ENCODE measurements at regions not wholly inside any gene's neighbourhood (a gene's known extent, or its start where the extent isn't known, plus 50 kb on each side); places are given as distances from the start of the nearest gene placed in this dataset.

DNA sequence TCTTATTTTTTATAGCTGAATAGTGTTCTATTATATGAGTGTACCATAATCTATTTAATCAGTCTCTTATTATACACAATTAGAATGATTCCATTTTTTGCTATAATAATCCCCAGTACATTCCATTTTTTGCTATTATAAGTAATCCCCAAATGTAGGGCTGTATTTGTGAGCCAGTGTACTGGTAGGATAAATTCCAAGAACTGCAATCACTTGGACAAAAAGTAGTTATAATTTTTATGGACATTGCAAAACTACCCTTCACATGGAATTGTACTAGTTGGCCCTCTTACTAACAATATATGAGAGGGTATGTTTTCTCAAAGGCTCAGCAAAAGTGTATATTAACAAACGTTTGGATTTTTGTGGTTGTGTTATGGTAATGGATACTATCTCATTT is 481.7 kb upstream of the CLINT1 start:
- TF ChIP-seq, protein P1, sequence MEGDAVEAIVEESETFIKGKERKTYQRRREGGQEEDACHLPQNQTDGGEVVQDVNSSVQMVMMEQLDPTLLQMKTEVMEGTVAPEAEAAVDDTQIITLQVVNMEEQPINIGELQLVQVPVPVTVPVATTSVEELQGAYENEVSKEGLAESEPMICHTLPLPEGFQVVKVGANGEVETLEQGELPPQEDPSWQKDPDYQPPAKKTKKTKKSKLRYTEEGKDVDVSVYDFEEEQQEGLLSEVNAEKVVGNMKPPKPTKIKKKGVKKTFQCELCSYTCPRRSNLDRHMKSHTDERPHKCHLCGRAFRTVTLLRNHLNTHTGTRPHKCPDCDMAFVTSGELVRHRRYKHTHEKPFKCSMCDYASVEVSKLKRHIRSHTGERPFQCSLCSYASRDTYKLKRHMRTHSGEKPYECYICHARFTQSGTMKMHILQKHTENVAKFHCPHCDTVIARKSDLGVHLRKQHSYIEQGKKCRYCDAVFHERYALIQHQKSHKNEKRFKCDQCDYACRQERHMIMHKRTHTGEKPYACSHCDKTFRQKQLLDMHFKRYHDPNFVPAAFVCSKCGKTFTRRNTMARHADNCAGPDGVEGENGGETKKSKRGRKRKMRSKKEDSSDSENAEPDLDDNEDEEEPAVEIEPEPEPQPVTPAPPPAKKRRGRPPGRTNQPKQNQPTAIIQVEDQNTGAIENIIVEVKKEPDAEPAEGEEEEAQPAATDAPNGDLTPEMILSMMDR (optimal IDR thresholded peaks at IDR 0.05 in 1 of 3, IDR thresholded peaks at IDR 0.05 in 1 of 3, conservative IDR thresholded peaks at IDR 0.05 in 1 of 3; ENCODE audit: extremely low read depth in 1 of 3, insufficient read depth in 2 of 3, low read length in 3 of 3) = no peak
- no peak for TF ChIP-seq EZH2 (IDR thresholded peaks at IDR 0.05; ENCODE audit: low read length)

All from keratinocyte (primary cell).